Stromal cell of bone marrow (primary cell): ENCODE measurements at regions not wholly inside any gene's neighbourhood (a gene's known extent, or its start where the extent isn't known, plus 50 kb on each side); places are given as distances from the start of the nearest gene placed in this dataset.

Source experiments
- DNase-seq: peaks from one replicate; pipeline ENCODE4 v3.0.0-alpha.2; 2012; ENCODE audit warnings: low read depth

- DNase-seq = no peak
Observed at GRCh38 chrX:45868425-45868824, 667.7 kb upstream of the DIPK2B start.

DNA sequence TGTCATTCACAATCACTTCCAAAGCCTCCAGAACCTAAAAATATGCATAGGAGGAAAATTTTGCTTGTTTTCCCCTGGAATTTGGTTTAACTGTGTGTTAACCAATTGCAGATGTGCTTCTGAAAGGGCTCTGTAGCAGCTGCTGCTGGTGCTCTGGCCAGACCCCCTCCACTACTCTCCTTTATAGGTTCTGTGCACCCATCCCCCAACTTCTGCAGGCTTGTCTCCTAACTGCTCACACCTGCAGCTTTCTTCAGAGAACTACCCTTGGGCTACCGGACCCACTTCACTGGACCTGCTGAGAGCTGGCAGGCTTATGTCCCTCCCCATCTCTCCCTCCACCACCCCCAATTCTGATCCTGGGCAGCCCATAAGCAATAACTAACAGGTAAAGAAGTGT, 662.1 kb upstream of the DIPK2B start:
- DNase-seq = no peak

DNA sequence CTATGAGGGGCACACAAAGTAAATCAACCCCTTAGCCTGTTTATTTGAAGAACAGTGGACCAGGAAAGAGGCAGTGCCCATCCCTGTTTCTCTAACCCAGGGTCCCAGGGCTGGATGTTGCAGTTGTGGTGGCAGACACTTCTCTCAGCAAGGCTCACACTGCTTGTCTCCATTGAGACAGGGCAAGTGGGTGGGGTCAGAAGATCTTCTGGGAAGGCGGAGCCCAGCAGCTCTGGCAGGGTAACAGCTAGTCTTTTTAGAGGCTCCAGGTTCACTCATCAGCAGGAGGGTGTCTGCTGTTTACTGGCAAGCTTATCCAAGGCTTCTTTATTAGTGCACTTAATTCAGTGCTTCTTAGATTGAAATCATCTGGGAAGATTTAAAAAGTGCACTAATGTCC, 659.8 kb upstream of the DIPK2B start:
- no peak for DNase-seq

DNA sequence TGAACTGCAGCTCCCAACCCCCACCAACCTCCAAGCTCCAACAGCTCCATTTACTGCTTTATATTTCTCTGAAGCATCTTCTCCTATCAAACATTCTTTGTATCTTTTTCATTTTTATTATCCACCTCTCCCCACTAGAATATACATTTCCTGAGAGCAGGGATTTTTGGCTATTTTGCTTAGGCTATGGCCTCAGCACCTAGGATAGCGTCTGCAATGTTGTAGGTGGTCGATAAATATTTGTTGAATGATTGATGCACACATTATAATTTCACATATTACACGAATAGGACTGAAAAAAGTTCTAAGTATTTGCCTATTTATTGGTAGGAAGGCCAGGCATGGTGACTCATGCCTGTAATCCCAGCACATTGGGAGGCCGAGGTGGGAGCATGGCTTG, 658.7 kb upstream of the DIPK2B start:
- DNase-seq = no peak

DNA sequence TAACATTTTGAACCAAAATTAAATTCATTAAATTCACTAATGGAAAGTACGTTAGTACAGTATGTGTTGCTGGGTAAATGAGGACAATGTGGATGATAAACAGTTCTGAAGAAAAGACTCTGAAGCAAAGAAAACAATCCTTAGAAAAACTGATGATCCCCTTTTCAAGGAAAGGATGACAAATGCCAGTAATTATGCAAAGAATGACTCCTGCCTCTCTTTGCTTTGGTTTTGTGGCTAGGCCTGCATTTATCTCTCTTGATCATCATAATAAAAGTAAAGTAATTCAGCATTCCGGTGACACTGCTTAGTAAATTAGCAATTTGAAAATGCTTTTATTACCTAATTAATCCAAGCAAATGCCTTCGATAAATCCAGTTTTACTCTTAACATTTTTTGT, 652.2 kb upstream of the DIPK2B start:
- no peak for DNase-seq

DNA sequence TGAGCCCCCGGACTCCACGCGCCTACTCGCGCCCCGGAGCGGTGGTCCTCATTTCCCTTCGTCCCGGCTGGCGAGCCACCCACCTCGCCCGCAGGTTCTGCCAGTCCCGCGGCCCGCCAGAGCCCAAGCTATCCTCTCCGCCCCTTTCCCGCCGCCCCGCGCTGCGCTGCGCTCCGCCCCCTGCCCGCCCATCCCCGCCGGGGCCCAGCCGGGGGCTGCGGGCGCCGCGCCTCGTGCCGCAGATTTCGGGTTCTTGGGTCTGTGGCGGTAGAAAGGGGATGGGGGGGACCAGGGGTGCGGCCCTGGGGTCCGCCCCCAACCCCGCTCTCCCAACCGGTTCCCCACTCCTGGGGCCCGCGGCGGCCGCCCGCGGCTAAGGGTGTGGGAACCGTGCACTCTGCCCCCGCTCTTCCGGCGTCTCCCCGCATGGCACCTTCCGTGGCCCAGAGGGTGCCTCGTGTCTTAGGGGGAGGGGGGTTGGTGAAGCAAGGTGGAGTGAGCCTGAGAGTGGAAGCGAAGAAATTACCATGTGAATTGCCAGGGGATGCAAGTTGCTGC, 650.8 kb upstream of the DIPK2B start:
- DNase-seq = no peak

GRCh38 chrX:45850775-45851433, 650.2 kb upstream of the DIPK2B start:
- DNase-seq = no peak

DNA sequence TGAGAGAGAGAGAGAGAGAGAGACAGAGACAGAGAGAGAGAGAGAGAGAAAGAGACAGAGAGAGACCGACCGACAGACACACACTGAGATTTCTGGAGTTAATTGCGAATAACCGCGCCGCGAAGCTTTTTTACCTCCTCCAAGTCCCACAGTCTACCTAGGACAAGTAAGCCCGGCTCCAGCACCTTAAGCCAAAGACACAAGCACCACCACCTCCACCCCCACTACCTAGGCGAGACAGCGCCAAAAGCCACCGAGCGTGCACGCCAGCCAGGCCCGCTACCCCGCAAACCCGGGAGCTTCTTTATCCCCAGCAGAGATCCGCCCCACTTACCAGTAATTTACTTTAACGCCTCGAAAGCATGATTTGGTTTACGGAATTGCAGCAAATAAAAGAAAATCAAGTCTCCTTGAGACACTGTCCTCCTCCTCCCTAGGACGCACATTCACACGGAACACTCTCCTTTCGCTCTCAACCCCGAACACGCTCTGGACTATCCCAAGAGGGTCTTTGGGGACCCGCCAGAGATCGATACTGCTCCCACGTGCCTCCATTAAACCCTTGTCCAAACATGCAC, 649.6 kb upstream of the DIPK2B start:
- no peak for DNase-seq

DNA sequence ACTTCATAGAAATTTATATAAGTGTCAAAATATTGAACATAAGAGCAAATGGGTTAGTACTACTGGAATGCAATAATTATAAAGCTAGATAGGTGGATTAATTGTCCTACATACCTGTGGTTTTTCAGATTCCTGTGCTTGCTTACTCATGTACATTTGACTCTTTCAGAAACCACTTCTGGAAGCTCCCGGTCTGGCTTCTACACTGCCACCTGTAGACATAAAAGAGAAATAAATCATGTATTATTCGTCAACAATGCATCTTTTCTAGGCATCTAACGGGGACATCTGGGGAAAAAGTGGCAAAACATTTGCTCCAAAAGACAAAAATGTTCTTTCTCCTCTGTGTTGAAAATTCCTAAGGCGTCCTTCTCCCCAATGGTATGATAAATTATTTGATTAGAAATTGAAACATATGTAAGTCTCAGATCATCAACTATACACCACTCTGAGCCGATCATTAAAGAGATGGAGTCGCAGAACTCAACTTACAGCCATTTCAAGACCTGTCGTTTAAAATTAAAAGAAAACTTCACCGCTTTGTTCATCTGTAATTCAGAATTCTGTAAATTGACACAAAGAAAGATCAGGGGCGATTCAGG, 648.7 kb upstream of the DIPK2B start:
- peak; percentile 46 for DNase-seq

DNA sequence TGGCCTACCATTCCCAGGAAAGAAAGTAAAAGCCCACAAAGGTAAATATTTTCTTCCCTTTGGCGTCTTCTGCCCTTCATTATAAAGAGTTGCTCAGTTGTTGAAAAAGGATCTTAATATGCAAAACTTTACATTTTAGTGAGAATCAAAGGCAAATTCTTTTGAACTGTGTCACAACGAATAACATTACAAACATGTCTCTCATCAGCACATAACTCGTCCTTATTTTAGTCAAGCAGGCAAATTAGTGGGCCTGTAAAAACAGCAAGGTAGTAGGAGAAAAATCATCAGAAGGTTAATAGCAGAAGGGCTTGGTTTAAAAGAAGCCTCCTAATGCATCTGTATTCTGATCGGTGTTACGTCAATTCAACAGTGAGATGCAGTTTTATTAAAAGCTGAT, 647.3 kb upstream of the DIPK2B start:
- DNase-seq = no peak

- no peak for DNase-seq
Observed at GRCh38 chrX:45846328-45846727, 645.7 kb upstream of the DIPK2B start.

DNA sequence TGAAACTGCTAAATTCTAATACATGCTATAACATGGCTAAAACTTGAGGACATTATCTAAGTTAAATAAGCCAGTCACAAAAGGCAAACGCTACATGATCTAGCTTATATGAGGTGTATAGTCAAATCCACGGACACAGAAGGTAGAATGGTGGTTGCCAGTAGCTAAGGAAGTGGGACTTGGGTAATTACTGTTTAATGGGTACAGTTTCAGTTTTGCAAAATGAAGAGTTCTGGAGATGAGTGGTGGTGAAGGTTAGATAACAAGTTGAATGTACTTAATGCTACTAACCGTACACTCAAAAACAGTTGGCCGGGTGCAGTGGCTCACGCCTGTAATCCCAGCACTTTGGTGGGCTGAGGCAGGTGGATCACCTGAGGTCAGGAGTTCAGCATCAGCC, 644.5 kb upstream of the DIPK2B start:
- no peak for DNase-seq

DNA sequence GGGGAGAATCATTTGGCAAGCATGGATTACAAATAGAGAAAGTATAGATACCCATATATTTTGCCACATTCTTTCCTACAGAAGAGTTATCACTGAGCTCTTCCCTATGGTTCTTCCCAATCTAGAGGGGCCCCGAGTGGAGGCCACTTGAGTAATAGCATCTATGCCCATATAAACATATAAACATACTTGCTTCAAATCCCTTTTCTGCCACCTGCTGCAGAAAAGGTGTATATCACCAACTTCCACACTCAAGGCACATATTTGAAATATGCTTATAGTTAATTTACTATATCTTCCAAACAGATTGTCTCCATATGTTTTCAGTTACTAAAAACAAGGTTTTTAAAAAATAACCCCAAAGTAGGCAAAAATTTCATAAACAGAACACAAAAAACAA, 642.8 kb upstream of the DIPK2B start:
- no peak for DNase-seq

DNA sequence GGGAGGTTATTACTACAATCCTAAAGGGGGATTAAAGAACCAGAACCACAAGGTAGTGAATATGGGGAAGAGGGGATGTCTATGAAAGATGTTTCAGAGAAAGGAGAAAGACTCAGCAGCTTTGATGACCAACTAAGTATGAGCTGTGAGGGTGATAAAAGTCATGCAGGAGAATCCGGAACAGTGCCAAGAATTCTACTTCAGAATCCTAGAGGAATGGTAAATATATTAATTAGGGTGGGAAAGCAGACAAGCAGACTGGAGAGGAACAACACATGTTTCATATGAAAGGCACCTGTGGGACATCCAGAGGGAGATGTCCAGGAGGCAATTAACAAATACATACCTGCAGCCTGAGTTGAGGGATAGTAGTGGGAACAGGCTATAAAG, 642.2 kb upstream of the DIPK2B start:
- DNase-seq = no peak

- no peak for DNase-seq
Observed at GRCh38 chrX:45842207-45842925, 641.7 kb upstream of the DIPK2B start.

DNA sequence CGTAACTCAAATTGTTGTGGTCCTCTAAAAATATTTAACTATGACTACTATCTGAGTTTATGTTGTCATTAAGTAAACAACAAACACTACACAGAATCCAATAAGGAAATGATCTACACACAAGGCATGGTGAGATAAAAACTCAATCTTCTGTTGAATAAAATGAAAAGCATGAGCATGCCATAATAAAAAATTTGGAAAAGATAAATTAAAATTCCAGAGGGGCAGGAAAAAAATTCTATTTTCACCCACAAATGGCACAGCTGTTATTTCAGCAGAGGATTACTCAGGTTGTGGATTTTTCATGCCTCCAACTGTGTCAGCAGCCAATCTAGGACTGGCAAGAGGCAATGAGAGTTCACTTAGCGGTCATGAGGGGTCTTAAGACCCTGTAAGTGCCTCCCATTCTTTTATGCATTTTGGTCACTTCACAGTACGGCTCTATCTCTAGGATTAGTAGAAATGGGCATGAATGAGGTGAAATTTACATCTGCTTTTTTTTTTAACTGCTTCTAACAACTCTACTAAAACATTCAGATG, 639.8 kb upstream of the DIPK2B start:
- DNase-seq = no peak

DNA sequence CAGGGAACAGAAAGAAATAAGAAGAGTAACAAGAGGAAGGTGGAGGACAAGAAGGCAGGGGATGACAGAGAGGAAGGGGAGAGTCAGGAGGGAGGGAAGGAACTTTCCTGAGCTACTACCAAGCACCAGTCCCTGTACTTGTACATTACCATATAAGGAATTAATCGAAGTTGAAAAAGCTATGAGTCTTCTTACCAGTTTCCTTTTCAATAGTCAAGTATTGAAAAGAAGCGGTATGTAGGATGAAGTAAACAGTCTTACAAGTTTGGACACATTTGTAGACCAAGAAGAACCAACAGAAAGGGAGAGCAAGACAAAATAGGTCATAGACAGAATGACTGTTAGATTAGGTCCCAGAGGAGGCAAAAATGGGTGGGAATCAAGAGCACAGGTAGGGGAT, 629.7 kb upstream of the DIPK2B start:
- no peak for DNase-seq

DNA sequence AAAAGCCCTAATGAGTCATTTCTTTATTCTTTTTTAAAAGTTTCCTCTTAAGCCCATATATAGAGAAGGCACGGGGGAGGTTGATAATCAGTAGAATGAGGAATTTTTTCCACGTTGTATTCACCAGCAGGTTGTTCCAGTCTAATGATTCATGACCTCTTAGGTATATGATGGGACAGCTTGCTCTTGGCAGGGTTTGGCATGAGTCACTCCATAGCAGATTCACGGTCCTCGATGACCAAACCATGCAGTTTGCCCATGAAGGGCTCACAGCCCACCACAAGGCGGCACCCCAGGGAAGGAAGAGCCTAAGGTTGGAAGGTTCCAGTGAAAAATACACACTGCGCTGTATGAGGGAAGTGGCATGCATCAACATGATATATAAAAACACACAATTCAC, 623.8 kb upstream of the DIPK2B start:
- DNase-seq = peak; percentile 84

DNA sequence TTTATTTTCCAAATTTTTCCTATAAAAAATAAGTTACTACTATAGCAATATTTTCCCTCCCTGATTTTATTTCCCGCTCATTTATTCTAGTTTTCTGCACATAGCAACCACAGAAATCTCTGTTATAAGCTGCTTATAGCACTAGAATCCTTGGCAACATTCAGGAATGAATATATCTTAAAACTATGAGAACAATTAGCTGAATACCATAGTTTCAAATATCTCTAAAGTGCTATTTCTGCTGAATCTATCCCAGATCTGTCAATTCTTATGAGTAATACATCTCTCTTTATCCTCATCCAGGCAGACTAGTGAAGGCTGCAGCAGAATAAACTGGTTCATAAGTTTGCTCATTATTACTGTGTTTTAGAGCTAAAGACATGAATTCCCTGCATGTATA, 622.9 kb upstream of the DIPK2B start:
- no peak for DNase-seq

GRCh38 chrX:45822124-45822523, 621.4 kb upstream of the DIPK2B start:
- DNase-seq = no peak

GRCh38 chrX:45818913-45819312, 618.2 kb upstream of the DIPK2B start:
- DNase-seq = no peak

DNA sequence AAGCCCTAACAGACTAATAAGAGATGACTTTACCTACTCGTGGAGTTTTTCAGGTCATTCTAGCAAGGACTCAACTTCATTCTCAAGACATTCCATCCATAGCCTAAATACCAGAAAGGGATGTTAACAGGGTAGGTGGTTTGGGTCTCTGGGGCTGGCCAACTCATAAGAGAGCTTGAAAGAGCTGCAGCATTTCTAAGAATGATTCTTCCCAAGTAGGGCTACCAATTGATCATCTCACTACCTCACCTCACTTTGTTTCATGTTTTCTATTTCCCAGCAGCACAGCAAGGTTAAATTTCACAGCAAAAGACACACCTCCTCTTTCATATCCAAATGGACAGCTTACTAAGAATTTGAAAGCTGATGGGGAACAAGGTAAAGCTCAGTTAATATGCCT, 614.8 kb upstream of the DIPK2B start:
- DNase-seq = no peak

- DNase-seq = no peak
Observed at GRCh38 chrX:45811326-45811725, 610.6 kb upstream of the DIPK2B start.
